ENCODE measurements at regions not wholly inside any gene's neighbourhood (a gene's known extent, or its start where the extent isn't known, plus 50 kb on each side); places are given as distances from the start of the nearest gene placed in this dataset.

DNA sequence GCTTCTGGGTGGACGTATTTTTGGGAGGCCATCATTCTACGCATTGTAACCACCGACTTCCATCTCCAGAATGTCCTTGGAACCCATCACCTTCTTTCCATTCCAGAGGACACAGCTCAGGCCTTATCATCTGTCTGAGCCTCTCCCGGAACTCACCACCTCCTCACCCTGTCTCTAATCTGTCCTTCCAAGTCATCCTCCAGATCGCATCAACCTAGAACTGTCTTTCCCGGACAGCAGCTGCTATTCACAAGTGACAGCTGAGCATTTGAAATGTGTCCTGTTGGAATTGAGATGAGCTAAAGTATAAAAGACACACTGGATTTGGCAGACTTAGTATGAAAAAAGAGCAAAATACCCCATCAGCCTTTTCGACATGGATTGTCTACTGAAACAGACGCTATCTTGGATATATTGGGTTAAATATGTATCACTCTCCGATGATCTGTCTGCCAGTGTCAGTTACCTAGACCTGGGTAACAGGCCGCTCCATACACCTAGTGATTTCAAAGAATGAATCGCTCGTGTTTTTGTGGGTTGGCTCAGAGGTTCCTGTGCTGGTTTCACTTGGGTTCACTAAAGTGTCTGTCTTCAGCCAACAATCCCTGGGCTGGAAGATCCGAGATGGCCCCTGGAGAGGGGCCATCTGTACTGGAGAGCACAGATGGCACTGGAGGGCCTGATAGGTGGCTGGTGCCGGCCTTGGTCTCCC is 104.4 kb upstream of the RFLNA start:
- TF ChIP-seq, protein P1, sequence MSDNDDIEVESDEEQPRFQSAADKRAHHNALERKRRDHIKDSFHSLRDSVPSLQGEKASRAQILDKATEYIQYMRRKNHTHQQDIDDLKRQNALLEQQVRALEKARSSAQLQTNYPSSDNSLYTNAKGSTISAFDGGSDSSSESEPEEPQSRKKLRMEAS (IDR thresholded peaks at IDR 0.05; ENCODE audit: low read depth, low read length), result no peak
- TF ChIP-seq POLR2A (IDR thresholded peaks at IDR 0.05; ENCODE audit: extremely low read depth, insufficient read length) (no peak), MYC (IDR thresholded peaks at IDR 0.05; ENCODE audit: low read depth, low read length) (no peak)
- TF ChIP-seq, protein P2, sequence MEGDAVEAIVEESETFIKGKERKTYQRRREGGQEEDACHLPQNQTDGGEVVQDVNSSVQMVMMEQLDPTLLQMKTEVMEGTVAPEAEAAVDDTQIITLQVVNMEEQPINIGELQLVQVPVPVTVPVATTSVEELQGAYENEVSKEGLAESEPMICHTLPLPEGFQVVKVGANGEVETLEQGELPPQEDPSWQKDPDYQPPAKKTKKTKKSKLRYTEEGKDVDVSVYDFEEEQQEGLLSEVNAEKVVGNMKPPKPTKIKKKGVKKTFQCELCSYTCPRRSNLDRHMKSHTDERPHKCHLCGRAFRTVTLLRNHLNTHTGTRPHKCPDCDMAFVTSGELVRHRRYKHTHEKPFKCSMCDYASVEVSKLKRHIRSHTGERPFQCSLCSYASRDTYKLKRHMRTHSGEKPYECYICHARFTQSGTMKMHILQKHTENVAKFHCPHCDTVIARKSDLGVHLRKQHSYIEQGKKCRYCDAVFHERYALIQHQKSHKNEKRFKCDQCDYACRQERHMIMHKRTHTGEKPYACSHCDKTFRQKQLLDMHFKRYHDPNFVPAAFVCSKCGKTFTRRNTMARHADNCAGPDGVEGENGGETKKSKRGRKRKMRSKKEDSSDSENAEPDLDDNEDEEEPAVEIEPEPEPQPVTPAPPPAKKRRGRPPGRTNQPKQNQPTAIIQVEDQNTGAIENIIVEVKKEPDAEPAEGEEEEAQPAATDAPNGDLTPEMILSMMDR (IDR thresholded peaks at IDR 0.05; ENCODE audit: low read depth, low read length), result no peak
